NOMO-1 (cell line): ENCODE measurements at regions not wholly inside any gene's neighbourhood (a gene's known extent, or its start where the extent isn't known, plus 50 kb on each side); places are given as distances from the start of the nearest gene placed in this dataset.

ENCODE experiments used
- DNase-seq, 2 experiments: peaks; one replicate each; lab custom pipeline; 2025; ENCODE audit not compliant: unreplicated experiment in 2 of 2; lab: John Stamatoyannopoulos, UW

GRCh38 chr1:177505905-177506590 lies 335.3 kb downstream of the BRINP2 start:
- no peak for DNase-seq

- no peak for DNase-seq
Measured at GRCh38 chr1:177495878-177496277, 325.1 kb downstream of the BRINP2 start.

GRCh38 chr1:177490786-177491185 lies 320.0 kb downstream of the BRINP2 start:
- no peak for DNase-seq

GRCh38 chr1:177490036-177490639 lies 319.4 kb downstream of the BRINP2 start:
- no peak for DNase-seq

GRCh38 chr1:177488722-177489121 lies 318.0 kb downstream of the BRINP2 start:
- DNase-seq = no peak

DNA sequence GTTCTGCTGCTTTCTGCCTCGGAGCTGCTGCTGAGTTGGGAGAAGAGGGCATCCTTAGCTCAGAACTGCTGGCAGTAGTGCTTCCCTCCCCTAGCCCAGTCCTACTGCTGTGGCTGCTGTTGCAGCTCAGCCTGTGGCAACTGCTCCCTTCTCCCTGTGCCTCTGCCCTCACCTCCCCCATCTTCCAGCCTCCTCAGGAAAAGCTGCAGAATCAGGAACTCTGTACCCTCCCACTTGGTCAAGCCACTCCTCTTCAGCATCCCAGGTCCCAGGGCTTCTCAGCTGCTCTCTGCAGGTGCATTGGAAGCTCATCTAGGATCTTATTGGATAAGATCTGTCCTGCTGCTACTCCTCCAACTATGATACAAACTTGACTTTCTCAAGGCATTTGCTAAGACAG lies 316.7 kb downstream of the BRINP2 start:
- DNase-seq = no peak

DNA sequence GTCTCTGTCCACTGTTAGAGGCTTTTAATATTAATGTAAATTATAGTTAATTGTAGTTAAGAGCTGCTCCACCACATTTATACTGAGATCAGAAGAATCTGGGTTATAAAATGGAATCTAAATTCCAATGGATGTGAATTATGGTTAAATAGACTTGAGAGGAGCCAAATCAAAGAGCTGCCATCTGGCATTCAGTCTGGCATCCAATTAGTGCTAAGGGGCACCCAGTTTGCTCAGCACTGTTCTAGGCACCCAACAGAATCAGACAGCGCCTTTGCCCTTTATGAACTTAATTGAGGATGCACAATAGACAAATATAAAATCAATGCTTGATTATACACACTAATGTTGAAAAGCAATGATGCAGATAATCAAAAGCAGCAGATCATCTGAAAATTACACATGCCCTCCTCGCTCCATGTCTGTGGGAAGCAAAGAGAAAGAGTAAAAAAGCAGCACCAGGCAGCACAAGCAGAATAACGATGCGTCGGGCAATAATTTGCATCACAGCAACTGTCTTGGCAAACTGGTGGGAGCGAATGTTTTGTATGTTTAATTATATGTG lies 310.1 kb downstream of the BRINP2 start:
- no peak for DNase-seq

DNA sequence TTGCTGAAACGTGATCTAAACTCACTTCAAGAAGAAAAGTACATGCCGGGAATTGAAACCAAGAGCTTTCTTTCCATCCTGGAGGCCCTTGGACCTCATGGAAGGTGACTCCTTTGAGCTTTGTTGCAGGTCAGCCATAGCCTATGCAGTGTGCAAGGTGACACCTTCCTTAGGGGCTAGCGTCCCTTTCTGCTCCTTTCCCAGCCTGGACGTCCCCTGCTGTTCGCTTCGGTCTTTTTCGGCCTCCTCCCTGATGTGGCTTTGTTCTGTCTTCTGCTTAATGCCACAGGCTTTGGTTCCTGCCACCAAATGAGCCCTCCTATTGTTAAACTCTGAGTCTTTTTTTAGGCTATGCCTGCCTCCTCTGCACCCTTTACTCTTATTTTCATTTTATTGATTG lies 308.8 kb downstream of the BRINP2 start:
- no peak for DNase-seq

GRCh38 chr1:177476676-177477075 lies 305.9 kb downstream of the BRINP2 start:
- DNase-seq = no peak

DNA sequence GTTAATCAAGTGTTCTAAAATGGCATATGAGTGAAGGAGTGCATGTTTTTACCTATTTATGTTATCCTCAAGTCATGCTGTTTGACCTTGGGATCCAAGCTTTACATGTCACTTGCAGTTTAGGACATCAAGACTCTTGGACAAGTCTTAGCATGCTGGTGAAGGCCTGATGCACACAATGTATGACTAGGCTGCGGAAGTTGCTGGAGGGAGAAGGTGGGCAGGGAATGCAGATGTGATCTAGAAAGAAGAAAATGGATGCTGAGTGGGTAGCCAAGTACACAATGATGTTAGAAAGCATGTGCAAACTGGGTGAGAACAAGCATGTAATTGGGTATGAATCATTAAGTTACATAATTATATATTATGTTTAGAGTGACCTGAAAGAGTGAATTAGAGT lies 301.8 kb downstream of the BRINP2 start:
- DNase-seq = no peak

DNA sequence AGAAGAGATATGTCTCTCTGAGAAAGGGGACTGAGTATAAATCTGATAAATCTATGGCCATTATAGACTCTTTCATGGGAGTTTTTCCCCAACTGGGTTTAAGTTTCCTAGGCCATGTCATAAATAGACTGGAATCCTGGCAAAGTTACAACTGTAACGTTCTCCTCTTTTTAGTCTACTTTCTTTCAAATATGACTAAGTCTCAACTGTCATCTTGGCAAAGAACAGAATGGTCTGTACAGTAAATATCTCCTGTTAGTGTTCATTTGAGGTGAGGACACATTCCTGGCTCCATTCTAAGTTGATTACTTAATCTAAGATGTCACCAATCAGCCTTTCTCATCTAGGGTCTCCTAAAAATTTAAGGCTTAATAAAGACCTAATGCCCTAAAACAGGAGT lies 300.5 kb downstream of the BRINP2 start:
- no peak for DNase-seq

GRCh38 chr1:177469519-177469918 lies 298.8 kb downstream of the BRINP2 start:
- no peak for DNase-seq

- no peak for DNase-seq
Measured at GRCh38 chr1:177466286-177466685, 295.5 kb downstream of the BRINP2 start.

DNA sequence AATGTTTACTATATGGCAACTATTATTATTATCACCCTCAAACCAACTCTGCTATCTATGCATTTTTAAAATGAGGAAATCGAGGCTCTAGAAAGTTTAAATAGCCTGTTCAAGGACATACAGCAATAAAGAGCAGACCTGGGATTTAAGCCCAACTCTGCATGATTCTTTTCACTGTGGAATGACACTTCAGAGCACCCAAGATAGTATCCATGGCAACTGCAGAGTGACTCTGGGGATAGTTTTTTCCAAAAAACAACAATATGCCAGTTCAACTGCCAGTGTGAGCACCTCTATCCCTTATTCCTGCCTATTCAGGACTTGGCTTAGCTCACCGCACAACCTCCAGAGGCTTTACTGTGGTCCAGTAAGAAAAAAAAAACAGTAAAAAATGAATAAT lies 293.9 kb downstream of the BRINP2 start:
- no peak for DNase-seq

DNA sequence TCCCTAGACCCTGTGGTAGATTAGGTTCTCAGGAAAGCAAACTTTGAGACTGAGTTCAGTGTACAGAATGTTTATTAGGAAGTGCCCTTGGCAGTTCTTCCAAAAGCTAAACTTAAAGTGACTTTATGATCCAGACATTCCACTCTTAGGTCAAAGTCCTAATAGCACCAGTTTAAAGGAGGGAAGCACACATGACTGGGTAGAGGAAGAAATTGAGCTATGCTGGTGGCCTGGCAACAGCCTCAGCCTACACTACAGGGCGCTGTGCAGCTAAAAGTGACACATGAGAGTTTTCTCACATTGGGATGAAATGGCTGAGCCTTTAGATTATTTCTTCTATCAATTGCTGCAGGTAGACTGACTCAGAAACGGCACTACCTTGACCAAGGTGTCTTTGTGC lies 280.4 kb downstream of the BRINP2 start:
- no peak for DNase-seq

- DNase-seq = no peak
Measured at GRCh38 chr1:177448652-177449357, 278.0 kb downstream of the BRINP2 start.

- DNase-seq = no peak
Measured at GRCh38 chr1:177448036-177448615, 277.4 kb downstream of the BRINP2 start.

GRCh38 chr1:177444997-177445746 lies 274.4 kb downstream of the BRINP2 start:
- DNase-seq = no peak

- no peak for DNase-seq
Measured at GRCh38 chr1:177443003-177443402, 272.2 kb downstream of the BRINP2 start.

GRCh38 chr1:177442584-177442983 lies 271.8 kb downstream of the BRINP2 start:
- no peak for DNase-seq

GRCh38 chr1:177441281-177441680 lies 270.5 kb downstream of the BRINP2 start:
- DNase-seq = no peak
